IPS-20b (cell line): ENCODE measurements at regions not wholly inside any gene's neighbourhood (a gene's known extent, or its start where the extent isn't known, plus 50 kb on each side); places are given as distances from the start of the nearest gene placed in this dataset.

ENCODE experiments used
- H3K27ac ChIP-seq: one replicate; pipeline ENCODE4 v1.5.1; 2013; ENCODE audit warnings: low read length
- H3K27me3 ChIP-seq: 2 replicates; pipeline ENCODE4 v1.6.1; 2013; ENCODE audit warnings: mild to moderate bottlenecking, low read length, inconsistent platforms; ENCODE audit not compliant: insufficient read depth
- H3K36me3 ChIP-seq: 2 replicates; pipeline ENCODE4 v1.6.1; 2013; ENCODE audit warnings: low read depth, mild to moderate bottlenecking, inconsistent platforms, low read length, moderate library complexity; ENCODE audit not compliant: insufficient read depth
- H3K4me1 ChIP-seq: 2 replicates; pipeline ENCODE4 v1.6.1; 2013; ENCODE audit warnings: mild to moderate bottlenecking, control low read depth, inconsistent platforms, low read length, moderate library complexity; ENCODE audit not compliant: insufficient read depth
- H3K4me3 ChIP-seq: 2 replicates; pipeline ENCODE4 v1.5.1; 2013; ENCODE audit warnings: mild to moderate bottlenecking, low read length, inconsistent platforms
- H3K9ac ChIP-seq: 2 replicates; pipeline ENCODE4 v1.6.1; 2013; ENCODE audit warnings: low read depth, mild to moderate bottlenecking, inconsistent platforms, low read length, moderate library complexity
- H3K9me3 ChIP-seq: 2 replicates; pipeline ENCODE4 v1.6.1; 2013; ENCODE audit warnings: mild to moderate bottlenecking, low read depth, low read length, inconsistent platforms; ENCODE audit not compliant: insufficient read depth

DNA sequence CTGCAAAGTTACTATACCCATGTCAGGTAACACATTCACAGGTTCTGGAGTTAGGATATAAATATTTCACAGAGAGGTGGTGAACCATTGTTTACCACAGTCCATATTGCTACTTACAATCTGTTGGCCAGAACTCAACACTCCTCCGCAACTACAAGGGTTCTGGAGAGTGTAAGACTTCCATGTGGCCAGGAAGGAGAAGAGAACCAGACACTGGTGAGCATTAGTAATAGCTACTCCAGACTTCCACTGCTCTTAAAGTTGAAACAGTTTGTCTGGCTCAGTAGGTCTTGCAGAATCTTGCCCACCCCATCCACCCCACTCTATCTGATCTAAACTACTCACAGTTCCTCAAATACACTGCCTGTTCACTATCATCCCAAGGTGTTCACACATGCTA, 369.6 kb downstream of the DUSP6 start:
- no peaks in the 10 kb centered on the region for H3K9me3 ChIP-seq
- no peak overlapping the region for H3K4me3 ChIP-seq
- no peaks in the 10 kb centered on the region for H3K27me3 ChIP-seq
- no peaks in the 10 kb centered on the region; the same call in 1 of the 2 replicates for H3K4me1 ChIP-seq
- no peak overlapping the region for H3K9ac ChIP-seq
- H3K27ac ChIP-seq = no peak overlapping the region
- no peaks in the 10 kb centered on the region for H3K36me3 ChIP-seq

DNA sequence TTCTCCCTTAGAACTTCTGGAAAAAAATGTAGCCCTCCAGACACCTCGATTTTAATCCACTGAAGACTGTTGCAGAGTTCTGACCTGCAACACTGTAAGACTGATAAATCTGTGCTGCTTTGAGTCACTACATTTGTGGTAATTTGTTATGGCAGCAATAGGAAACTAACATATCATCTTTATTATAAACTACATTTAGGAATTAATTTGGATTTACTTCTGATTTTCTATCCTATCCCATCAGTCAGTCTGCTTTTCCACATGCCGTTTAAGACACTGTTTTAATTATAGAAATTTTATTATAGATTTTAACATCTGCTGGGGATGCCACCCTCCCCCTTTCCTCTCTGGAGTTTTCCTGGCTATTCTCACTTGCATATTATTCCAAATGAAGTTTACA, 375.2 kb downstream of the DUSP6 start:
- H3K27me3 ChIP-seq = no peaks in the 10 kb centered on the region
- H3K4me1 ChIP-seq = no peaks in the 10 kb centered on the region
- H3K27ac ChIP-seq = no peak overlapping the region
- no peaks in the 10 kb centered on the region for H3K9me3 ChIP-seq
- no peak overlapping the region for H3K4me3 ChIP-seq
- no peak overlapping the region for H3K9ac ChIP-seq
- H3K36me3 ChIP-seq = no peaks in the 10 kb centered on the region

DNA sequence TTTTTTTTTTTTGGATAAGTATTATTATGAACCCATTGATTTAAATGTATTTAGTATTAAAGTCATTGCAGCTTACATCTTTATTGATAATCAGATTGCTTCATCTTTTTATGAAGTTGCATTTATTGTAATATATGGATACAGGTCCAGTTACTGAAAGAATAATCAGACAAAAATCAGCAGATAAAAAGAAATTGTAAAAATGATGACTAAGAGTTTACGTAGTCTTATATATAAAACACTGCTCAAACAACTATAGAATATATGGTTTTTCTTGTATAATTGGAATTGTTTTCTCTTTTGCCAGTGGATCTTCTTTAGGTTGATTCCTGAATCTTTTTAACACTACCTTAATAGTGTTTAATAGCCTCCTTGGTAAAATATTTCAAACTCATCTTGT, 378.3 kb downstream of the DUSP6 start:
- no peaks in the 10 kb centered on the region for H3K36me3 ChIP-seq
- H3K9me3 ChIP-seq = no peaks in the 10 kb centered on the region
- H3K4me3 ChIP-seq = no peak overlapping the region
- H3K27ac ChIP-seq = no peak overlapping the region
- no peak overlapping the region for H3K9ac ChIP-seq
- H3K27me3 ChIP-seq = no peaks in the 10 kb centered on the region
- no peaks in the 10 kb centered on the region for H3K4me1 ChIP-seq

DNA sequence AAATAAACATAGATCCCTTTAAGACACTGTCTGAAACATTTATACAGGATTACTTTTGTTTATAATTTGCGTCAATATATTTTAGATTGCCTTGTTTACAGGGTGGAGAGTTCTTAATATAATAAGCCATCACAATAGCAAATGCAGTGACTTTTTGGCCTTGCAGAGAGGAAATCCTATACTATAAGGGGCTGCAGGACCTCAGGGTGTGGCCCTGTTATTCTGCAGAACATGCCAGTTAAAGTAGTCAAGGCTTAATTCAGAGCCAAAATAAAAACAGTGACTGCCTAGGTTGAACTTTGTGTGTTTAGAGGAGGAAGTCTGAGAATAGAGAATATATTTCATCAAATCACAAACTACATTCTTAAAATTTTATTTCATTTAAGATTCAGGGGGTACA, 381.6 kb downstream of the DUSP6 start:
- Histone ChIP-seq H3K4me3 (no peak overlapping the region), H3K36me3 (no peaks in the 10 kb centered on the region), H3K27me3 (no peaks in the 10 kb centered on the region), H3K4me1 (no peaks in the 10 kb centered on the region), H3K9ac (no peak overlapping the region), H3K27ac (no peak overlapping the region), H3K9me3 (no peaks in the 10 kb centered on the region)

DNA sequence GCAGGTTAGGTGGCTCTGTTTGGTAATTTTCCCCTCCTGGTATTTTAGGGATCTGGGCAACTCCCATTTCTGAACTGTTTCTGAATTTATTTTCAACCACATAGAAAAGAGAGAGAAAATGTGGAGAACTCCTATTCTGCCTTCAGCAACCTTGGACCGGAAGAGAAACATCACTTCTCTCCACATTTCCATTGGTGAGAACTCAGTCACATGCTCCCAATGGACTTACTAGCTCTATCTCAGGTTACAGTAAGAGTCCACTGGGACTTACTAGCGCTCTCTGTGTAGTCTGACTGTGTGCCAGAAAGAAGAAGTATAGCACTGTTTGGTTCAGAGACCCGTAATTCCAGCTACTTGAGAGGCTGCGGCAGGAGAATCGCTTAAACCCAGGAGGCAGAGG, 383.2 kb downstream of the DUSP6 start:
- no peaks in the 10 kb centered on the region for H3K36me3 ChIP-seq
- no peaks in the 10 kb centered on the region for H3K4me1 ChIP-seq
- H3K27ac ChIP-seq = no peak overlapping the region
- no peak overlapping the region for H3K4me3 ChIP-seq
- no peak overlapping the region for H3K9ac ChIP-seq
- H3K9me3 ChIP-seq = no peaks in the 10 kb centered on the region
- H3K27me3 ChIP-seq = no peaks in the 10 kb centered on the region

DNA sequence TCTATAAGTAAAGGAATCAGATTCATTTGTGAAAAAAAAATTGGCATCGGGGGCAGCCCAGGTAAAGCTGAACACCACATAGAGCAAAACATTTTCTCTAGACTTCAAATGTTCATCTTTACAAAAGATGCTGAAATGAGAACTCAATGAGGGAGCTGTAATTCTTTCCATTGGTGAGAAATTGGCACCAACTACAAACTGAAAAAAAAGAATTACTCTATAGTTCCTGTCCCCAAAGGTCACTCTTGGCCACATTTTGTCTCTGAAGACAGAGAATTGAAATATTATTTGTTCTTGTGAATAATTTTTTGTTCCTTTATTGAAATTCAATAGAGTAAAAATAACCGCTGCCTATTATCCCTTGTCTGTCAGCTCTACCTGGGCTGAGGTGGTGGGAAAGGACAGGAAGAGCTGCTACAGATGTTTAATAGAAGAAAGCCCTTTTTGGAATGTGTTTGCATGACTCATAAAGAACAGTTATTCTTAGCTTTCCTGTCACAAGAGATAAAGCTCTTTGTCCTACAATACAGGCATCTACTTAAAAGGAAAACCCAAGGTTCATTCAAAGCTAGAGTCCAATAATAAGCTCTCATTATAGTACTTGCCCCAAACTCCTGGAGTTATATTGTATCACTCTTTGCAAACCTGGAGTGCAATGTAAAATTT, 380.1 kb upstream of the KITLG start:
- Histone ChIP-seq H3K36me3 (no peaks in the 10 kb centered on the region), H3K27me3 (peaks cover 22% of the 10 kb centered on the region; the same call in 1 of the 2 replicates), H3K27ac (no peak overlapping the region), H3K9ac (no peak overlapping the region), H3K9me3 (no peaks in the 10 kb centered on the region), H3K4me3 (no peak overlapping the region), H3K4me1 (peaks cover 34% of the 10 kb centered on the region)

DNA sequence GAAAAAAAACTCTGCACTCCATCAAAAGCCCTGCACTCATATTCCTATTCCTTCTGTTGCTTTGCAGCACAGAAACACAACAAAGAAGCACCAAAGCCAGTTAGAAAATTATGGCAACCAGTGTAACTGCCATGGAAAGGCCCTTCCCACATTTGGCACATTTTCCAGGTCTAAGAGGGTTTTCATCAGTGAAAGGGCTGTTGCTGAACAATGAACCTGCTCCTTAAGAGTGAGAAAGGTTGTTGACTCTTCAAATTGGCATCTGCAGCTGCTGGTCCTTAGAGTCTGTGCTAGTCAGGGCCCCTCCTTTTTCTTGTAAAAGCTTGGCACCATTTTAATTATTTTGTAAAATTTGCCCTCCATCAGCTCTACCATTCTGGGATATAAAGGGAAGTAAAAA, 378.7 kb upstream of the KITLG start:
- H3K4me3 ChIP-seq = peak overlapping the region; percentile 19; the same call in 1 of the 2 replicates
- H3K9me3 ChIP-seq = no peaks in the 10 kb centered on the region
- peaks cover 36% of the 10 kb centered on the region for H3K27me3 ChIP-seq
- H3K27ac ChIP-seq = no peak overlapping the region
- H3K9ac ChIP-seq = no peak overlapping the region
- H3K36me3 ChIP-seq = no peaks in the 10 kb centered on the region
- peaks cover 39% of the 10 kb centered on the region for H3K4me1 ChIP-seq

DNA sequence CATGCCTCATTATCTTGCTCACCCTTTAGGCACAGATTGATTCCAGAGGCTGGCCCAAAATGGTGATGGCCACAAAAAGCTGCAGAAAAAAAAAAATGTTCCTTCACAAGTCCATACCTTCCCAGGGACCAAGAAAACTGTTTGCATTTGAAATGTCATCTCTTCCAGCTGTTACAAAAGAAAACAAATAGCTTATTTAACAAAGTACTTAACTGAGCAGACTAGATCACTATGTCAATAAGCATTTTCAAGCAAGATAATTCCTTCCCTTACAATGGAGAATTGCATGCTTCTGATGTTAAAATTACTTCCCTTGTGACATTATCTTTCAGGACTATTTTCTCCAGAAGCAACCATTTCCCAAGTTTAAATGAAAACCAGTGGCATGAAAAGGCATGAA, 377.9 kb upstream of the KITLG start:
- H3K9me3 ChIP-seq = no peaks in the 10 kb centered on the region
- H3K9ac ChIP-seq = peak overlapping the region; percentile 6; the same call in 1 of the 2 replicates
- peak overlapping the region; percentile 21; the same call in 1 of the 2 replicates for H3K4me3 ChIP-seq
- H3K36me3 ChIP-seq = no peaks in the 10 kb centered on the region
- no peak overlapping the region for H3K27ac ChIP-seq
- H3K27me3 ChIP-seq = peaks cover 44% of the 10 kb centered on the region
- H3K4me1 ChIP-seq = peaks cover 39% of the 10 kb centered on the region

DNA sequence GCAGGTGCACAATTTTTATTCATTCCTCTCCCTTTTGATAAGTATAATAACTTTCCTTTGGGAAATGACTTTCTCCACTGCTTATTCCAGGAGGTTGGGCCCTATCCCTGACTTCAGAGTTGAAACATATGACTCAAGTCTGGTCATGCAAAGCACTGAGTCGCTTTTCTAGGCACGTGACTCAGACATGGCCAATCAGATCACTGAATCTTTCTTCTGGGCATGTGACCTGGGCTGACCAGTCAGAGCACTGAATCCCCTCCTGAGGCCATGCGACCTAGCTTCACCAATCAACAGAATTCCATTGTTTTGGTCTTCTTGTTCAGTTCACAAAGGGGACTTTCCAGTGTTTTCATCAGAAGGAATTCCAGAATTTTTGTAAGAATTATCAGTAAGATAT, 377.1 kb upstream of the KITLG start:
- H3K4me3 ChIP-seq = no peak overlapping the region
- H3K36me3 ChIP-seq = no peaks in the 10 kb centered on the region
- H3K27ac ChIP-seq = no peak overlapping the region
- H3K27me3 ChIP-seq = peaks cover 52% of the 10 kb centered on the region
- H3K9ac ChIP-seq = no peak overlapping the region
- H3K9me3 ChIP-seq = no peaks in the 10 kb centered on the region
- peaks cover 44% of the 10 kb centered on the region for H3K4me1 ChIP-seq

DNA sequence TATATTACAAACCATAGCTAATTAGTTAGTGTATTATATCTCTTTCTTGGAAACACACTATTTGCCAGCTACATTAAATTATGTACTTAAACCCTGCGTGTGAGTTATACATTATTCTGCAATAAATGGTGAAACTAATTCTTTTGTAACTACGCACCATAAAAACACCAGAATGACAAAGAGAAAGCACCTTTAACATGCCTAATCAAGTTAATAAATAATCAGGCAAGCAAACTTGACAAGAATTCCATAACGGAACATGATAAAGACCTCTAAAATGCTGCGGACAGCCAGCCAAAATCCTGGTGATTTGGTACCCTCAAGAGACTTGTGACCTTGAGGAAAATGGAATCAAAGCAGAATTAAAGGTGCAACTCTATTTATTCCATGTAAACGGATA, 375.3 kb upstream of the KITLG start:
- H3K4me3 ChIP-seq = no peak overlapping the region
- H3K27me3 ChIP-seq = peaks cover 71% of the 10 kb centered on the region
- H3K9ac ChIP-seq = no peak overlapping the region
- H3K27ac ChIP-seq = no peak overlapping the region
- H3K4me1 ChIP-seq = peaks cover 49% of the 10 kb centered on the region
- no peaks in the 10 kb centered on the region for H3K9me3 ChIP-seq
- no peaks in the 10 kb centered on the region for H3K36me3 ChIP-seq

DNA sequence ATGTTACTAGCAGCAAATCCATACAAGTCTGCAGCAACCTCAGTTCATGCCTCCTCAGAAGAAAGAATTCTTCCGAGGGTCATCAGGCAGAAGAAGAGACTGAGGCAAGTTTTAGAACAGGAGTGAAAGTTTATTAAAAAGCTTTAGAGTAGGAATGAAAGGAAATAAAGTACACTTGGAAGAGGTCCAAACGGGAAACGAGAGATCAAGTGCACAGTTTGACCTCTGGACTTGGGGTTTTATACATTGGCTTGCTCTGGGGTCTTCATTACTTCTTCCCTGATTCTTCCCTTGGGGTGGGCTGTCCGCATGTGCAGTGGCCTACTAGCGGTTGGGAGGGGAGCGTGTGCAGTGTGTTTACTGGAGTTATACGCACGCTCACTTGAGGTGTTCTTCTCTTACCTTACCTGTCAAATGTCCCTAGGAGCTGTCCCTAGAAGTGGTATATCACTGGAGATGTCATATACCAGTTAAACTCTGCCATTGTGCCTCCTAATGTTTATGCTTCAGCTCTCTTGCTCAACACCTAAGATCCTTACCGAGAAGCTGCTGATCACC, 372.8 kb upstream of the KITLG start:
- Histone ChIP-seq H3K4me3 (no peak overlapping the region), H3K27me3 (peaks cover 75% of the 10 kb centered on the region), H3K9ac (no peak overlapping the region), H3K36me3 (no peaks in the 10 kb centered on the region), H3K9me3 (no peaks in the 10 kb centered on the region), H3K4me1 (peaks cover 31% of the 10 kb centered on the region), H3K27ac (no peak overlapping the region)

DNA sequence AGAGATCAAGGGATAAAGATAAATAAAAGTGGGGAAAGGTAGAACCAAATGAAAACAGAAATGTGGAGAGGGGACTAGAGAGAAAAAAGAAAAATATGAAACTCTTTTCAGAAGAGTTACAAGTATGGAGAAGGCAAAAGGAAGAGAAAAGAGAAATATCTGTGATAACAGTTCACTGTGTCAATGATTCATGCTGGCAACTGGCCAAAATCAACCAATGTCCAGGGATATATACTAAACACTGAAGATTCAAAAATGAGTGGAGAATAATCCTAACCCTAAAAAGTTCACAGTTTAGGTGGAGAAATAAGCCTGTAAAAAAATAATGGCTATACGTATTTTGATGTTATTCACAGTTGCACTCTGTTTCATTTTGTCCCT, 372.3 kb upstream of the KITLG start:
- Histone ChIP-seq H3K4me1 (peaks cover 25% of the 10 kb centered on the region), H3K4me3 (no peak overlapping the region), H3K9me3 (no peaks in the 10 kb centered on the region), H3K9ac (no peak overlapping the region), H3K27me3 (peaks cover 74% of the 10 kb centered on the region), H3K36me3 (no peaks in the 10 kb centered on the region), H3K27ac (no peak overlapping the region)
